ENCODE measurements at regions not wholly inside any gene's neighbourhood (a gene's known extent, or its start where the extent isn't known, plus 50 kb on each side); places are given as distances from the start of the nearest gene placed in this dataset.

DNA sequence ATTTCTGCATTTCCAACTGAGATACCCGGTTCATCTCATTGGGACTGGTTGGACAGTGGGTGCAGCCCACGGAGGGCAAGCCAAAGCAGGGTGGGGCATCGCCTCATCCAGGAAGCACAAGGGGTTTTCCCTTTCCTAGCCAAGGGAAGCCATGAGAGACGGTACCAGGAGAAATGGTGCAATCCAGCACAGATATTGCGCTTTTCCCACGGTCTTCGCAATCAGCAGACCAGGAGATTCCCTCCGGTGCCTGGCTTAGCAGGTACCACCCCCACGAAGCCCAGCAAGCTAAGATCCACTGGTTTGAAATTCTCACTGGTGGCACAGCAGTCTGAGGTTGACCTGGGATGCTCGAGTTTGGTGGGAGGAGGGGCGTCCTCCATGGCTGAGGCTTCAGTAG, 527.0 kb downstream of the TLE1 start:
- DNase-seq: no peak

DNA sequence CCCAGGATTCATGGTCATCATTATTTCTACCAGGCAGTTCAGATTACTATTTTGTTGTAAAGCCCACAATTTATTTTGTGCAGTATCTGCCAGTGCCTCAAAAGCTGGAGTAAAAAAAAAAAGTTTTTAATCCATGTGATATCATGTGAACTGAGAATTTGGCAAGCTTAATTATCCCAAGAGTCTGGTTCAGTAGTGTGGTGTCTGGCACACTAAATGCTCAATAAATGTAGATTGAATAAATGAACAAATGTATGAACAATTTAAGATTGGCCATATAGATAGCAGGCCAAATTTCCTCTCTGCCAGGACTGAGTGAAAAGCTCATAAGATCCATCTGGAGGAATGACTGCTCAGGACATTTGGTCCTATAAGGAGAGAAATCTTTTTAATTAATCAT, 533.0 kb downstream of the TLE1 start:
- DNase-seq: no peak

DNA sequence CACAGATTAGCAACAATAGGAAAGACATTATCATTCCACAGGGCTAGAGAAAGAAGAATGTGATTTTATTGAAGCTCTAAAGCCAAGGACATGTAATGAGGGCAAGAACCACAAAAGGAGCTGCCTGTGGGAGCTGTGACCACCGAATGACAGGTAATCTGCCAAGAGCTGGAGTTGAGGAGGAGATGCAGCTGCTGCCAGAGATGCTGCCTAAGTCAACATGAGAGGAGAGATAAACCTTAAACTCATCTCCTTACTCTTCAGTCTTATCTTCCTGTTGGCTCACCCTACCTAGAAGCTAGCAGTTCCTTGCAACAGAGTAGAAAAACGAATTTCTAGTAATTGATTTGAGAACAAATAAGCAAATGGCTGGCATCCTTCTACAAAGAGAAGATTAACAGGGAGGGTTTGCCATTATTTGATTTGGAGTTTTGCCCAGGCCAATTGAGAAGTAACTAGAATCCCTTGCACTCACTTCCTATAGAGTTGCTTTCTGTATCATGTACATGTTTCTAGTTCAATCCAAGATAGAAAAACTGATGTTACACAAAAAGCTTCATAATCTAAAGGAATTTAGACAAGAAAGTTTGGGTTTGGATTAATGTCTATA, 539.2 kb downstream of the TLE1 start:
- no peak for DNase-seq

DNA sequence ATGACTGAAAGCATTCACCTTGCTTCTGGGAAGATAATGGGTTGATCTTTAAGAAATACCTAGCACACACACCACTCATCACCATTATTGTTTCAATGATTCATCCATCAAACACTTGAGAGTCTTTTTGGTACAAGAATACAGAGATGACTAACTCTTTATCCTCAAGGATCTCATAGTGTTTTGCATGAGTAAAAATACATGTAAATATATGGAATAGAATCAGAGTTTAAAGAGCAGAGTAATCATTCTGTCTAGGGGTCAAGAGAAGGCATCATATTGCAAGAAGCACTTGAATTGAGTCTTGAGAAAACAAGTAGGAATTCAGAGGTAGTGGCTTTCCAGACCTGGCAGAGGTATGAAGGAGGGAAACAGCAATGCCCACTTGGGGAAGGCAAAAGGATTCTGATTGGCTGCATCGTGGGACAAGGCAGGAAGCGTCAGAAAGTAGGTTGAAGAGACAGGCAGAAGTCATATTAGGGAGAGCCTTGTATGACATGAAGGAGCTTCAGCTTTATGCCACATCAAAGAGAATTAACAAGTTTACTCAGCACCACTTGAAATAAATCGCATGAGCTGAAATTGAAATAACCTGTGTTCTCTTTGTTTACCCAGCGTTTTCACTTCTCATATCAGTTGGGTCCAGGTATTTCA, 542.5 kb downstream of the TLE1 start:
- no peak for DNase-seq

DNA sequence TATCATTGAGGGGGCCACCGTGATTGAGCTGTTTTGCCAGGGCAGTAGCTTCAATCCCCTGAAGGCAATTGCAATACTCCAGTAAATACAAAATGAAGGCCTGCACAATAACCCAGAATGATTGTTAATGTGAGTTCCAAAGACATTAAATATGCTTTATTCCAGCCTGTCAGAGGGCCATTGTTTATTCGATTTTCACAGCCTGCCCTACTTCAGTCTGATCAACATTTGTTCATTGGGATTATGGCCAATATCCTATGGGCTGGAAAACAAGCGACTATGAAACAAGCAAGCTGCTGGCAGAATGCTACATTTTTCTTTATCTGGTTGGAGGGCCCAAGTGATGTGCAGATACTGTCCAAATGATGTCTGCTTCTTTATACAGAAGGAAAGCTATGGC, 543.1 kb downstream of the TLE1 start:
- no peak for DNase-seq

DNA sequence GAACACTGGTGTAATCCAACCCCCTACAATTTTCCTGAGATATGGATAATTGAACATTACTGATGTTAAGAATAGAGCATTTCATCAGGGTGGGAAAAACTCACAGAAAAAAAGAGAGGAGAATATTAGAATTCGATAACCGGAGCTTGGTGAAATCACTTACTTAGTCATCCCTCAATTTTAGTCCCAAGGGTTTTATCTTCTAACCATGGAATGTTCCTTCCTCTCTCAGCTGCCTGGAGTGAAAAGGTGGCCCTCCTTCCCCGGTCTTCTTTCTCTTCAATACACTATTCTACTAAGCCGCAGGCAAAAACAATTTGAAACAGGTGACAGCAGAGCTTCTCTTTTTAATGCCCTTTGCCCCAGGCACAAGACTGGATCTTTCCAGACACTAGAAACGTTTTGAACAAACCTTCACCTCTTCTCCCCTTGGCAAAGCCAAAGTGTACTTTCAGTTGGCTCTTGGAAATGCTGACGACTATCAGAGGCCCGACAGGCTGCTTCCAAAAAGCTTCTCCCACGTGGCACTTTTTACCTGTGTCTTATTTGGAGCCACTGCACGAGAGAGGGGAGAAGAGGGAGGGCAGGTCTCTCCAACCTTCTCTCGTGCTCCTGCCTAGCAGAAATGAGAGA, 543.9 kb downstream of the TLE1 start:
- DNase-seq: no peak

DNA sequence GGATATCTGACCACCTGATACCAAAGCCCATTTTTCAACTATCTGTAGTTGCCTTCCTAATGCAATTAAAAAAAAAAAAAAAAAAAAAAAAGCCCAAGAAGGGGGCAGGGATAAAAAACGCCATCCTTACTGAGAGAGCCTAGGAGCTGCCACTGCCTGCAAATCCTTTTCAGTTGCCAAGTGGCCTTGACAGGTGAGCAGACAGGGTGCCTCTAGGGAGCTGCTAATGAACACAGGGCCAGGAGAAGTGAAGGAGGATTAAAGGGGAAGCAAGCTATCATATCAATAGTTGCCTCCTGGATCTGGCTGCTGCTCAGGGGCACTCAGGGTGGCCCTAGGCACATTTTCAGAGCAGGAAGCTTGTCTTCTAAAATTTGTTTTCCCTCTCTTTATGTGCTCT, 547.4 kb downstream of the TLE1 start:
- DNase-seq: no peak

DNA sequence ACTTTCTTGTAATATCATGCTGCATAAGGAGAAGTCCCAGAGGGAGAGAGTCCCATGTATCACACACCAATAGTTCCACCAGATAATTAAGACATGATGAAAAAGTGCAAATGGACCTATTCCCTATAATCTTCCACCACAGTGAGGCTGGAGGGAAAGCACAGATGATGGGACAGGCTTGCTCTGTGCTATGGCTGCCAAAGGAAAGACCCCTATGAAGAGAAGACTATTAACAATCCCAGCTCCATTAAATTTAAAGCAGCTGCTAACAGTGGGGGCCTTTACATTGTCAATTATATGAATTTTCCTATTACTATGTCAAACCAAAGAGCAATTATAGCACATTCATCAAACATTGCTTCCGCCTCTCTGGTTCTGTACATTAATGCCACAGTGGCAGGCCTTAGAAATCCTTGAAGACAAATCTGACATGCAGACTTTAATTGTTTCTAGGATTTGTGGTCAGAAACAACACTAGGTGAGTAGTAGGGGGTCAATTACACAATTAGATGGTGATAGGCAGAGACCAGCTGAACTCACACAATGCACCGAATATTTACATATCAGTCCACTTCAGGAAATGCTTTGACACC, 551.3 kb downstream of the TLE1 start:
- no peak for DNase-seq

DNA sequence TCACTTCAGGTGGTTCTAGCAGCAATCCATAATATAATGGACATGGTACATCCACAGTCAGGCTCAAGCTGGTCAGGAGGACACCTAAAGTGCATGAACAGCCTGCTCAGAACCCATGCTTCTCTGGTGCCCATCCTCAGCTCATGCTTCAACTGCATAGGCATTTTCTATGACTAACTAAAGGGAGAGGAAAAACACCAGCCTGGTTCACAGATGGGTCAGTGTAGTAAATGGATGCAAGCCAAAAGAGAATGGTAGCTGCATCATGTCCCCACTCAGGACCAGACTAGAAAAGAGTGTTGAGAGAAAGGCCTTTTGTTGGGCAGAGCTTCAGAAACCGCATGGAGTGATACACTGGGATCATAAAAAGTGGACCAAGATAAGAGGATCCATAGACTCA, 556.6 kb downstream of the TLE1 start:
- DNase-seq: no peak

DNA sequence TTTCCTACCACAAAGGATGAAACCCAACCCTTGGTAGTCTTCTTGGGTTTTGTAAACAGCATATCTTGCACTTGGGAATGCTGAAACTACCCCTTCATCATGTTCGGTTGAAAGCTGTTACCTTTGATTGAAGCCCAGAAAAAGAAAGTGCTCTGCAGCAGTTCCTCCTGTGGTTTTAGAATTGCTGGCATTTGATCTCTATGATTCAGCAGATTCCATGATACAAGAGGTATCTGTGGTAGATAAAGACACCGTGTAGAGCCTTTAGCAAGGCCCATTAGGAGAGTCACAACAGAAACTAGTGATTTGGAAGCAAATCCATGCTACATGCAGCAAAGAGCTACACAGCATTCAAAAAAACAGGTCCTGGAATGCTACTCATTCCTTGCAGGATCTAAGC, 557.0 kb downstream of the TLE1 start:
- no peak for DNase-seq

DNA sequence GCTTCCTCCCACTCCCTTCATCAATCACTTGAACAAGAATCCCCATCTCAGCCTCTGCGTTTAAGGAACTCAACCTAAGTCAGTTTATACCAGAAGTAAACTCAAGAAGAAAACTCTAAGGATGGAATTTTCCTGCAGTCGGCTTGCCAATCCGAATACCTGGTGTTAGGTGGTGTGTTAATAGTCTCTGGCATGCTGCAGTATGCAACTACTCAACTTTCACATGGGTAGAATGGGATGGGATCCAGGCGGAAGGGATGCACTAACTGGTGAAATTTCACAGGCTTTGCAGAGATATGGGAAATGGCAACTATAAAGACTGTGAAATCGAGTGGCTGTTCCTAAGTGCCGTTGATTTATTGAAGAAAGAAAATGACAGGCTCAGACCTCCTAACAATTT, 560.6 kb downstream of the TLE1 start:
- no peak for DNase-seq

DNA sequence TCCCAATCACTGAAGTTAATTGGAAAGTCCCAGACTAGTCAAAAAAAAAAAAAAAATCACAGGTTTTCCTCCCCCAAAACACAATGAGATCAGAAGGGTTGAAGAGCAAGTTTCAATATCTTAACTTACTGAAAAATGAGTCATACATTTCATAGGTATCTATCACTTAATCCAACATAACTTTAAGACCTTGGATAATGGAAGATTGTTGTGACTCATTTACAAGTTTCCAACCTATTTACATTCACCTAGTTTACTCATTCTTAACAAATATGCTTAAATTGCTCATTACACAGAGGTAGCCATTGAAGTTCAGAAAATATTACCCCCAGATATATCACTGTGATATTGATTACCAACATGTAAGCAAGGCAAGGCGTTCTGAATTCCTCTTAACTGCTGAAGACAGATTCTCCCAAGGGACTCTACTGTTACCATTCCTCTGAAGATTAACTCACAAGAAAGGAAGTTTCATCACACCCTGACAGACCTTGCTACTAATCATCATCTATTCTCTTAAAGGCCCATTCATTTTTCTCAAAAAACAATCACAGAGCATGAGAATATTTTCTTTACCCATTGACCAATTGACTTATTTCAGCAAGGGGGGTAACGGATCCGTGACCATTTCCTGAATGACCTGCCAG, 563.8 kb downstream of the TLE1 start:
- DNase-seq: no peak

DNA sequence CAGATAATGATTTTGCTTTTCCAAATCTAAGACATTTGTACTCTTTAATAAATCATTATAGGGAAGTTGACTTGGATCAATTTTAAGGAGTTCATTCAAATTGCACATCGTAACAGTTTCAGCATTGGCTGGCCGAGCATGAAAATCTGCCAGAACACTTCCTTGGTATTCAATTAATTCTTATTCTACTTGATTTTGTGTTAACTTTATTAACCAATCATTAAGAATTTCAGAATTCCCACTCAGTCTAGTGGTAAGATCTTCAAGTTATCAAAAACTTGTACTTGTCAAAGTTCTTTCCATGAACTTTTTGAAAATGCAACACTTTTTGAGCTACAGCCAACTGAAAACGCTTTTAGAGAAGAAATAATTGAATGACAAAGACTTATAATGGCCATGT, 565.8 kb downstream of the TLE1 start:
- no peak for DNase-seq

DNA sequence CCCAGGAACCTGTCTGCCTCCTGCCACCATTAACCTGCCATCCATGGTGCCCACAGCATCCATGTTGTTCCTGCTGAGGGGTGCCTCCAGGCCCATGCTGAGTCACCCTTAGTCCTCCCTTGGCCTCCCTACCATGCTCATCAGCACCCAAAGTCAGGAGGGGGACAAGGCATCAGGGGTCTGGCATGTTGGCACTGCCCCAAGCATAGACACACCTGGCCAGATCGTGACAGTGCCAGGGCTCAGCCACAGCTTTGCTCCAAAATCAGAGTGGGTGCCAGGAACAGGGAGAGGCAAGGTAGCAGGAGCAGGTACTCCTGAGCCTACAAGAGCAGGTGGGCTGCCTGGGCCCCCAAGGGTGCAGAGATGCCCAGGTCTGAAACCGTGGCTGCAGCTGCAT, 566.6 kb downstream of the TLE1 start:
- DNase-seq: no peak

DNA sequence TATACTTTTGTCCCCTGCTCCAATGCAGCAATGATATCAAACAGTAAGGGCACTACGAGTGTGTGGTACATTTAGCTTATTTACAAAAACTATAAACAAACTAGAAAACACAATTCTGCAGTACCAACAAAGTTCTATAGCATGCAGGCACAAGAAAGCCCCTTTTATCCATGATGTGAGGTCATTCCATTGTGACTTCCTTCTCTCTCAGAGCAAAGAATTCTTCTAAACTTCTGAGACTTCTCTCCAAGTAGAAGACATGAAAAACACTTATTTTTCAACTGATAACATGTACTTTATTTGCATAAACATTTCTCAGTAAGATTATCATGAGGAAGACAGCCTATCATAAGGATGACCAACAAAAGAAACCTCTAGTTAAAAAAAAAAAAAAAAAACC, 569.8 kb downstream of the TLE1 start:
- no peak for DNase-seq

DNA sequence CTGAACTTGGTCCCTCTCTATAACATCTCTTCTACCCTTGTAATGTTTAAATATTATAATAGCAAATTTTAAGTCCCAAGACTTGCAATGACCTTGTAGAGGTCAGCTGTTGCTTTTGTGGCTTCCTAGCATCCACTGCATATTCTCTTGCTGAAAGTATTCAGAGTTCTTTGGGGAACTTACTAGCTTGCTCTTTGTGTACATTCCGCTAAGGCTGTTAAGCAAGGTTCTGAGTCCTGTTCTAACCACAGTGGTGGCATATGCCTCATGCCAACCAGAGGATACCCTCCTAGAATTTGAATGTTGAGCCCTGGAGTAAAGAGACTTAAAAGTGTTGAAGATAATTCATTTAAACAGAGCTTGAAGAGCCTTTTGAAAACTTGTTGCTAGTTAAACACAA, 570.9 kb downstream of the TLE1 start:
- DNase-seq: no peak

DNA sequence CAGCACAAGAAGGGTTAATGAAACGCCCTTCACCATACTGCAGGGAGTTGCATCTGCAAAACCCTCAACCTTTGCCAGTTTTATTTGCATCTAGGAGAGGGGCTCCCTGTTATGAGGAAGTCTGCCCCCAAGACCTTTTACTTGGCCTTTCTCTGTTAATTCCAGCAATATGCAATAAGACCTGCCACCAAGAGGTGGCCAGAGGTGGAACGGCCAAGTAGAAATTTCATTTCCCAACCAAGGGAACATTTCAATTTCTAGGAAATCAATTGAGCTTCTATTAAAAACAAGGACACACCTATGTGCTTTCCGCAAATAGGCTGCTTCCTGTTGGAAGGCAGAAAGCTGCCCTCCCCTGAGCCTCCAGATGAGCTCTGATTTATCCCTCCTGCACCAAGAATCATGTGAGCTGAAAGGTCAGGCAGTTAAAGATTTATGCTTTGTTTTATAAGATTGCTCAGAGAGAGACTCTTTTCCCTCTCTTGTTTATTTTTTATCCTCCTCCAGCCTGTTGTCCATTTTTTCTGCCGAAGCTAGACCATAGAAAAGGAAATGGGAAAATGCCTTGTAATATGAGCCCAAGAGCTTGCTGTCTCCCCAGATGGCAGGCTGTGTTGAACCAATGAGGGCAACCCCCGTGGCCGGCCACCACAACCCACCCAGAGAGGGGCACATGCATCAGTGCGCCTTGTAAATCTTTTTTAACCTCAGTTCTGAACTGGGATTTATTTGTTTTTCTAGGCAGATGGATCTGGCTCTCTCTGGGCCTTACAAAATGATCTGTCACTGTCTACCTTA, 572.8 kb downstream of the TLE1 start:
- DNase-seq: no peak

DNA sequence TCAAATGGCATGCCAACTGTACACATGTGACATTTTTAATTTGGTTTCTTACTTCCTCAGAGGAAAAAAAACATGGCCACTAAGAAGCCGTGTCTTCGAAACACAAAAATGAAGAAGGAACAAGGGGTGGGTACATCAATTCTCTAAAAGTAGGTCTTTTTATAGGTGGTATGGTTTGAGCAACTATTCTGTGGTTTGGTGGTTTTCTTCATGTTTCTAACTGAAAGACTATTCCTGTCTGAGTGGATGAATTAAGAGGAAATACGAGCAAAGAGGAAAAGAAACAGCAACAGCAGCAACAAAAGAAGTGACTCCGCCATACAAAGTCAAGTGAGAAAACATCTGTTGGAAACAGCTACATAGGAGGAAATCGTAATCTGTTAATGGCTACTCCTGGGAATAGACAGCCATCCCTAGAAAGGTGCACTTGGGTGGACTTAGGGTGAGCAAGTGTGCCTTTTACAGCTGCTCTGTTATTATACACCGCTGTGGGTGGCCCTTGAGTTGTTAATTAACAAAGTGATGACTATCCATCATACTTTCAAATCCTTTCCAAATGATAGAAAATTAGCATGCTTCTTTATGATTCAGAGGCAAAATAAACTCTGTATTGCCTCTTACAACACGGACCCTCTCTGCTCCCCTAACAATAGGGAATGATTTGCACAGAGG, 575.8 kb downstream of the TLE1 start:
- DNase-seq: peak; percentile 97

DNA sequence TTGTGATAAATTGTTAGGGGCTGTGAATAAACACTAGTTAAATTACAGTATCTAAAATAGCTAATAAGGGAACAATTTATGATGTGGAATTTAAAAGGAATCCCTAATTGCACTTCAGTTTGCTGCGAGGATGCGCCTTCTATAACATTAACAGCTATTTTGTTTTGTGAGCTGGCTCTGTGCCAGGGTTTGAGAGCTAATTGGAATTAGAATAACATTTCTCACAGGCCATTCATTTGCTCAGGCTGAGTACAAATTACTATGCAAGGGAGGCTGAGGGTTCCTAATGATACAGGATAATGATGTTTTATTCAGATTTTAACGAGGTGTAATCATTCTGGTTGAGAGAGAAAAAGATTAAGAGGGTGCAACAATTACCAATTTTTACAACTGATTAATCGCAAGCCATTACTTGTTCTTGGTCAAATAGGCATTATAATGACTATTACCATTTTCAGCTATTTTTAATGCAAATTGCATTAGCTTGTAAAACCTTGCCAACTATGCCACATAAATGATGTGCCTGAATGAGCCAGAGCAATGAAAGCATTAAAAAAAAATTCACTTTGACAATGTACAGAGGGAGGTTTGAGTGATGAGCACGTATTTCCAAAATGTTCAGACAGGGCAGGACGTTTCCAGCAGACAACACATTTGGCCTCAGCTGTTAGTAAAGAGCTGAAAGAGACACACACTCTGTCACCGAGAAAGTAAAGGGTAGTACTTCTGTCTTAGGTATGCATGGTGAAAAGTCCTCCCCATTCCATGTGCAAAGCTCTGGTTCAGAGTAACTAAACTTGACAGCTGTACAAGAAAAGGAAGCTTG, 576.5 kb downstream of the TLE1 start:
- DNase-seq: no peak

DNA sequence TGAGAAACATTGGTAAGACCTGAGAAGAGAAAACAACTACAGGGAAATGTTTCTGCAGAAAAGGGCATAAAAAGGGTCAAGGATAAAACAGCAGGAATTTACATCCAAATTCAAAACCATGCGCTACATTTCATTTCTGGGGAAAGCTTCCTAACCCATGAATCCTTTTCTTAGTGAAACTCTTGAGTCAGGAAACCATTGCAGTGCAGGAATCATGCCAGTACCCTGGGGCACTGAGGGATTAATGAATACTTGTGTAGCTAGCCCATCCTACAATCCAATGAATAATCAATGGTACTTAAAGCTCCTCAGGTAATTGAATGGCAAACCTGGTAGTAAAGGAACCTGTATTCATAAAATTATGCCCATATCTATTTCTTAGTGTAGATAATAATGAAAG, 580.5 kb downstream of the TLE1 start:
- no peak for DNase-seq

DNA sequence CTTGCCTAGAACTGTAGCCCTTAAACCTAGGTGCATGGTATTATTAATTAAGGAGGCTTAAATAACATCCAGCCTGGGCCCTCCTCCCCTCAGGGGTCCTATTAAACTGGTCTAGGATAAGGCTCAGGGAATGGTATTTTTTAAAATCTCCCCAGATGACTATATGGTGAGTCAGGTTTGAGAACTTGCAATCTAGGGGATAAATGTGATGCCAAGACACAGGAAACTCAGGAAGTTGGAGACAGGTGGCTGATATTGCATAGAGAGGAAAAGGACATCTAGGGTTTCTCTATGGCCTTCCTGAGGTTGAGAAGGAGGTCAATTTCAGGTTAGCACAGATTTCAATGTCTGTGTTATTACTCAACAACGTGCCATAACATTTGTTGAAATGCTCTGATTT, 581.0 kb downstream of the TLE1 start:
- DNase-seq: no peak

All from Kasumi-1 (cell line).